A549 (cell line): ENCODE measurements at regions not wholly inside any gene's neighbourhood (a gene's known extent, or its start where the extent isn't known, plus 50 kb on each side); places are given as distances from the start of the nearest gene placed in this dataset.

Source experiments
- ATAC-seq, 2 experiments: fragments of 200-7000 bp in 1 of 2; fragments of >200 bp in 1 of 2; cut with Nextera tagmentation in 1 of 2; cut with Tn5 transposase in 1 of 2; 3 replicates each; pipeline versions ENCODE4 v1.8.0 to v1.9.1; 2018 to 2020; ENCODE audit warnings: mild to moderate bottlenecking in 1 of 2, moderate library complexity in 1 of 2
- CTCF ChIA-PET: fragments of 300-600 bp; sonication (Branson Sonifier 250); formaldehyde crosslinking; extraction: SDS; loops from one replicate; lab custom pipeline; 2021; ENCODE audit warnings: antibody characterized with exemption, inconsistent platforms; lab: Yijun Ruan, JAX
- POLR2A ChIA-PET: fragments of 350-600 bp; formaldehyde crosslinking; extraction: SDS; loops from one replicate; lab custom pipeline; 2021; ENCODE audit warnings: antibody characterized with exemption, inconsistent platforms; lab: Yijun Ruan, JAX
- DNase-seq, 2 experiments: peaks; one replicate each; pipeline versions ENCODE4 v3.0.0 to v3.0.0-alpha.2; 2011 to 2016; ENCODE audit warnings: low read depth in 1 of 2, low spot score in 1 of 2
- FAIRE-seq: peaks from 2 replicates; lab custom pipeline; 2011; peaks lifted over from hg19 to GRCh38; lab: Jason Lieb, UNC
- H3K27ac ChIP-seq, 2 experiments: fragments of >200 bp; sonication (Bioruptor Twin); formaldehyde crosslinking; 3 replicates each; pipeline ENCODE4 v1.5.1; 2016 to 2017
- H3K4me1 ChIP-seq: fragments of >200 bp; sonication (Bioruptor Twin); formaldehyde crosslinking; 3 replicates; pipeline ENCODE4 v1.6.1; 2016
- H3K4me2 ChIP-seq: fragments of >200 bp; sonication (Bioruptor Twin); formaldehyde crosslinking; 3 replicates; pipeline ENCODE4 v1.6.1; 2016
- H3K4me3 ChIP-seq: fragments of >200 bp; sonication (Bioruptor Twin); formaldehyde crosslinking; 3 replicates; pipeline ENCODE4 v1.5.1; 2016
- H3K9me3 ChIP-seq: fragments of >200 bp; sonication (Bioruptor Twin); formaldehyde crosslinking; 3 replicates; pipeline ENCODE4 v1.6.1; 2016
- CBX8 ChIP-seq: fragments of 200-600 bp; sonication (generic); IDR thresholded peaks from 2 replicates; pipeline ENCODE4 v1.6.1; 2016
- CHD2 ChIP-seq: fragments of 150-350 bp; IDR thresholded peaks from 2 replicates; pipeline ENCODE4 v1.6.1; 2014; ENCODE audit warnings: low read length; ENCODE audit not compliant: partially characterized antibody
- CTCF ChIP-seq: fragments of >200 bp; sonication (Bioruptor Twin); formaldehyde crosslinking; IDR thresholded peaks from 3 replicates; pipeline ENCODE4 v1.5.1; 2016
- E2F6 ChIP-seq: IDR thresholded peaks from 2 replicates; pipeline ENCODE4 v1.6.1; 2012; ENCODE audit warnings: low read depth, borderline replicate concordance
- EHF ChIP-seq: fragments of 250-450 bp; sonication (Bioruptor Pico); IDR thresholded peaks from 2 replicates; pipeline ENCODE4 v1.5.0; 2020; ENCODE audit warnings: mild to moderate bottlenecking
- EHMT2 ChIP-seq: fragments of 200-600 bp; sonication (generic); IDR thresholded peaks from 2 replicates; pipeline ENCODE4 v1.6.1; 2016; ENCODE audit warnings: antibody characterized with exemption, low read depth, mild to moderate bottlenecking, moderate library complexity
- ELK1 ChIP-seq: fragments of 150-350 bp; IDR thresholded peaks from 2 replicates; pipeline ENCODE4 v1.6.1; 2014; ENCODE audit warnings: low read depth, mild to moderate bottlenecking, low read length
- EP300 ChIP-seq, 2 experiments: fragments of >200 bp; sonication (Bioruptor Twin); formaldehyde crosslinking; IDR thresholded peaks; 2 replicates in 1 of 2; 3 replicates in 1 of 2; pipeline ENCODE4 v1.6.1; 2016 to 2017
- FOSB ChIP-seq: fragments of 250-450 bp; sonication (Bioruptor Pico); IDR thresholded peaks from 2 replicates; pipeline ENCODE4 v1.5.0; 2020; ENCODE audit warnings: mild to moderate bottlenecking, moderate library complexity
- FOXS1 ChIP-seq: fragments of 250-450 bp; sonication (Bioruptor Pico); IDR thresholded peaks from 2 replicates; pipeline ENCODE4 v1.5.0; 2020; ENCODE audit warnings: mild to moderate bottlenecking, moderate library complexity
- GATA3 ChIP-seq: IDR thresholded peaks from 2 replicates; pipeline ENCODE4 v1.6.1; 2012; ENCODE audit warnings: borderline replicate concordance
- HDAC2 ChIP-seq: fragments of 200-600 bp; sonication (generic); IDR thresholded peaks from 2 replicates; pipeline ENCODE4 v1.6.1; 2016
- HES2 ChIP-seq: fragments of >200 bp; sonication (Bioruptor Twin); formaldehyde crosslinking; IDR thresholded peaks from 2 replicates; pipeline ENCODE4 v1.6.1; 2016
- HMGXB4 ChIP-seq: fragments of 250-450 bp; sonication (Bioruptor Pico); IDR thresholded peaks from 2 replicates; pipeline ENCODE4 v1.5.0; 2021; ENCODE audit warnings: mild to moderate bottlenecking, moderate library complexity, borderline replicate concordance
- HOXB13 ChIP-seq: fragments of 250-450 bp; sonication (Bioruptor Pico); IDR thresholded peaks from 2 replicates; pipeline ENCODE4 v1.5.0; 2020; ENCODE audit warnings: low read depth, mild to moderate bottlenecking, moderate library complexity
- JUNB ChIP-seq: fragments of >200 bp; sonication (Bioruptor Twin); formaldehyde crosslinking; IDR thresholded peaks from 2 replicates; pipeline ENCODE4 v1.6.1; 2016
- NFE2L2 ChIP-seq: fragments of 150-350 bp; conservative IDR thresholded peaks from 2 replicates; pipeline ENCODE4 v1.6.1; 2014; ENCODE audit warnings: low read length
- NPAS2 ChIP-seq: fragments of 250-450 bp; sonication (Bioruptor Pico); IDR thresholded peaks from 2 replicates; pipeline ENCODE4 v1.8.0; 2022; ENCODE audit warnings: mild to moderate bottlenecking, moderate library complexity, borderline replicate concordance
- NR3C1 ChIP-seq: fragments of >200 bp; sonication (Bioruptor Twin); formaldehyde crosslinking; IDR thresholded peaks from 3 replicates; pipeline ENCODE4 v1.6.1; 2017
- PBX3 ChIP-seq: IDR thresholded peaks from 2 replicates; pipeline ENCODE4 v1.6.1; 2012
- PHF8 ChIP-seq: fragments of 200-600 bp; sonication (generic); IDR thresholded peaks from 2 replicates; pipeline ENCODE4 v1.6.1; 2016; ENCODE audit warnings: low read depth, mild to moderate bottlenecking, antibody characterized with exemption, moderate library complexity, borderline replicate concordance
- RARB ChIP-seq: fragments of 250-450 bp; sonication (Bioruptor Pico); IDR thresholded peaks from 2 replicates; pipeline ENCODE4 v1.8.0; 2021; ENCODE audit warnings: mild to moderate bottlenecking, moderate library complexity
- RCOR1 ChIP-seq: fragments of 150-350 bp; IDR thresholded peaks from 2 replicates; pipeline ENCODE4 v1.6.1; 2014; ENCODE audit warnings: antibody characterized with exemption, low read length, low read depth
- RFX5 ChIP-seq: fragments of 450-650 bp; IDR thresholded peaks from 2 replicates; pipeline ENCODE4 v1.7.1; 2014; ENCODE audit warnings: antibody characterized with exemption, mild to moderate bottlenecking, moderate library complexity
- SMC3 ChIP-seq: fragments of >200 bp; sonication (Bioruptor Twin); formaldehyde crosslinking; IDR thresholded peaks from 3 replicates; pipeline ENCODE4 v1.6.1; 2018; ENCODE audit warnings: inconsistent platforms
- SREBF2 ChIP-seq: fragments of 450-650 bp; IDR thresholded peaks from 2 replicates; pipeline ENCODE4 v1.6.1; 2014; ENCODE audit warnings: mild to moderate bottlenecking, moderate library complexity
- USF2 ChIP-seq: fragments of 450-650 bp; IDR thresholded peaks from 2 replicates; pipeline ENCODE4 v1.6.1; 2014; ENCODE audit warnings: antibody characterized with exemption
- ZFP36 ChIP-seq: fragments of 450-650 bp; IDR thresholded peaks from 2 replicates; pipeline ENCODE4 v1.6.1; 2014; ENCODE audit warnings: borderline replicate concordance; ENCODE audit not compliant: partially characterized antibody
- WGBS: methylation state at CpG from one replicate; pipeline ENCODE4 v1.1.6; 2017; ENCODE audit errors: missing lambda C conversion rate; 5-methylcytosine and 5-hydroxymethylcytosine counted together

GRCh38 chr3:177599837-177600236 is 402.6 kb upstream of the TBL1XR1 start (continued):
- TF ChIP-seq RARB, result no peak
- no peak for TF ChIP-seq EHF (CRISPR knock-in tag)

- H3K4me2 ChIP-seq, result no peak overlapping the region
- ChIA-PET CTCF (no interaction called here), POLR2A (no interaction called here)
- H3K4me1 ChIP-seq, result peaks cover 42% of the 10 kb centered on the region
- 88% methylated on average over 2 of the region's 2 CpGs for WGBS
- FAIRE-seq (no peak), DNase-seq (no peak), ATAC-seq (no peak)
- no peak overlapping the region for H3K4me3 ChIP-seq
- no peak overlapping the region for H3K27ac ChIP-seq
- TF ChIP-seq CTCF, result no peak
- TF ChIP-seq HMGXB4 (CRISPR knock-in tag), result no peak
- no peak for TF ChIP-seq NFE2L2
- TF ChIP-seq RFX5, result no peak
- TF ChIP-seq FOXS1 (CRISPR knock-in tag), result no peak
- no peak for TF ChIP-seq E2F6
- no peak for TF ChIP-seq EHMT2
- no peak for TF ChIP-seq HES2
- no peaks in the 10 kb centered on the region for H3K9me3 ChIP-seq
Observed at GRCh38 chr3:177600411-177600810, 403.1 kb upstream of the TBL1XR1 start.

GRCh38 chr3:177601152-177601551 is 403.9 kb upstream of the TBL1XR1 start:
- Histone ChIP-seq H3K4me3 (no peak overlapping the region), H3K4me2 (no peak overlapping the region), H3K27ac (peak overlapping the region in 1 of 2 experiments; percentile 16; a peak in 1 of 6 replicates), H3K9me3 (no peaks in the 10 kb centered on the region), H3K4me1 (peaks cover 35% of the 10 kb centered on the region)
- no peak for ATAC-seq
- POLR2A ChIA-PET, result no interaction called here
- no peak for FAIRE-seq
- CTCF ChIA-PET, result no interaction called here
- TF ChIP-seq USF2, result no peak
- no peak for TF ChIP-seq NPAS2 (CRISPR knock-in tag)
- no peak for TF ChIP-seq NFE2L2
- TF ChIP-seq RCOR1, result no peak
- no peak for TF ChIP-seq HOXB13 (CRISPR knock-in tag)
- no peak for TF ChIP-seq SREBF2
- no peak for TF ChIP-seq HDAC2
- TF ChIP-seq CHD2, result no peak
- TF ChIP-seq NR3C1, result no peak
- no peak for TF ChIP-seq FOSB (CRISPR knock-in tag)
- TF ChIP-seq PHF8, result no peak
- no peak for TF ChIP-seq SMC3
- no peak for TF ChIP-seq EP300 (IDR thresholded peaks at IDR 0.05)
- no peak for TF ChIP-seq PBX3
- no peak for TF ChIP-seq ZFP36
- TF ChIP-seq EHF (CRISPR knock-in tag), result no peak
- no peak for TF ChIP-seq JUNB
- no peak for TF ChIP-seq GATA3
- no peak for TF ChIP-seq ELK1
- no peak for TF ChIP-seq CBX8
- no peak for DNase-seq
